ES-I3 (cell line): ENCODE measurements at regions not wholly inside any gene's neighbourhood (a gene's known extent, or its start where the extent isn't known, plus 50 kb on each side); places are given as distances from the start of the nearest gene placed in this dataset.
"Not testable (repeated sequence)": the region's sequence is repeated elsewhere in the genome, so short reads cannot be mapped to it uniquely, and the experiment has no call there.

Source experiments
- H3K36me3 ChIP-seq: 2 replicates; pipeline ENCODE4 v1.6.1; 2013; ENCODE audit warnings: mild to moderate bottlenecking, low read length, control low read depth, moderate library complexity; ENCODE audit not compliant: insufficient read depth
- H3K4me1 ChIP-seq: 2 replicates; pipeline ENCODE4 v1.6.1; 2013; ENCODE audit warnings: mild to moderate bottlenecking, control low read depth, low read length; ENCODE audit not compliant: insufficient read depth
- H3K9ac ChIP-seq: 2 replicates; pipeline ENCODE4 v1.6.1; 2013; ENCODE audit warnings: low read depth, mild to moderate bottlenecking, low read length, moderate library complexity
- H3K9me3 ChIP-seq: 2 replicates; pipeline ENCODE4 v1.6.1; 2013; ENCODE audit warnings: mild to moderate bottlenecking, low read length, moderate library complexity; ENCODE audit not compliant: control insufficient read depth, insufficient read depth

DNA sequence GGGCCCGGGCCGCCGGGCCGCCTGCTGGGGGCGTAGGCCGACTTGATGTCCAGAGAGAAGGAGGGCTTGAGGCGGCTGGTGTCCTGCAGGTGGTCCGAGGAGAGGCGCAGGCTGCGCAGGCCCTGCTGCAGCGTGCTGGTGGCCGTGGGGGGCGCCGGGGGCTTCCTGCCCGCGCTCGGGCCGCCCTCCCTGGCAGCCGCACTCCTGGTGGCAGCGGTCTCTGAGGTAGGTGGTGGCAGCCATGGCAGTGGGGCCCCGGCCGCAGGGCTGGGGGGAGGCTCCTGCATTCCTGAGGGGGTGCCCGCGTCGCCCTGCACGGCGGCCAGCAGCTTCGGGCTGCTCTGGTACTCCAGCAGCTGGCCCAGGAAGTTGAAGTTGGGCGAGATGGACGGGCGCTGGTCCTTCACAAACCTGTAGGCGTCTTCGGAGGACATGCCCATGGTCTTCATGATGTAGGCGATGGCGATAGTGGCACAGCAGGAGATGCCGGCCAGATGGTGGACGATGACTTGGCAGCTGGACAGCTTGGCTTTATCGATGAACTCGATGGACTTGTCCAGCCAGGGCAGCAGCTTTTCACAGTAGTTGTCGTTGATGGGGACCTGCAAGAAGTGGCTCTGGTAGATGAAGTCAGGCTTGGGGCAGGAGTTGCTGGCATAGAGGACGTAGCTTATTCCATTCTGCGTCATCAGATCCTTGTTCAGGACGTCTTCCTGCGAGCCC lies 136.1 kb upstream of the PTPN20 start:
- not testable (repeated sequence) for H3K4me1 ChIP-seq, H3K9me3 ChIP-seq, H3K36me3 ChIP-seq, H3K9ac ChIP-seq

DNA sequence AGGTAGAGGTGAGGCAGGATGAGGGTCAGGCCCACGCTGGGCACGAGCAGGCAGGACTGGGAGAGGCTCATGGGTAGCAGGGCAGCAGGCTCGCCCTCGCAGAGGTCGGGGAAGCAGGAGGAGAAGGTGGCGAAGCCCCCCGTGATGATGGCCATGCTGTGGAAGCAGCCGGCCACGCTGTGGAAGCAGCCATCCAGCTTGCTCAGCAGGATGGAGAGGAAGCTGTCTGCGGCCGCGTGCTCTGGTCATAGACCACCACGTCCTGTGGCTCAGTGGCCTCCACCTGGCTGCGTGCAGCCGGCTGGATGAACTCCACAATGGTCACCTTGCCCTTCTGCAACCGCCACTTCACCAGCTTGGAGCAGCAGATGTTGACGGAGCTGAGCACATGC lies 135.6 kb upstream of the PTPN20 start:
- H3K36me3 ChIP-seq, H3K9me3 ChIP-seq, H3K4me1 ChIP-seq, H3K9ac ChIP-seq: not testable (repeated sequence)

DNA sequence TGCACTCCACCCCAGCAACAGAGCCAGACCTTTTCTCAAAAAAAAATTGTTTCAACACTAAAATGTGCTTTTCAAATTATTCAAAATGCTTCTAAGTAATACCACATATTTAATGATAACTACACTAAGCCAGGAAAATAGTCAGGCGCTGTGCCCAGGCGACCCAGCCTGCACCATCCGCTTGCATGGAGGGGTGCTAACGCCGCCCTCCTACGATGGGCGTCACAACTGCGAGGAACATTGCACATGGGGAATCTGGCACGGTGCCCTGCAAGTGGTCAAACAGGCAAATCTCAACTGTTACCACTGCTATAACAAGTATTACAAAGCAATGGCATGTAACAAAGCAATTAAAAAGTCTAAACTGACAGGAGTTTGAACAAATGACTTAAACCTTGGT lies 131.7 kb upstream of the PTPN20 start:
- not testable (repeated sequence) for H3K9me3 ChIP-seq, H3K36me3 ChIP-seq, H3K4me1 ChIP-seq, H3K9ac ChIP-seq

DNA sequence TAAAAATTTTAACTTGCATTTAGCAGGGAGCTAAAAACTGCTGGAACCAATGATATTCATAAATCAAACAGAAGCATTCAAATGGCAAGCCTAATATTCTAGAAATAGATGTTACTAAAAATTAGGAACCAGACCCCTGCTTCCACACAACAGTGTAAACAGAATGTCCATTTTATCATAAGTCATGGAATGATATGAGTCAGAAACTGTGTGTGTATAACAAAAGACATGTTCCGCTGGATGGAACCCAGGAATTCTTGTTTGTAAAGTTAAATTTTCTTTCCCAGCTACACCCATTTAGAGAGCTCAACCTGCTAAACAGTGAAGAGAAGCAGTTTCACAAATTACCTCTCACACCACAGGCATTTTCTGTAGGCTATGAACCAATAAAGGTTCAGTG lies 131.1 kb upstream of the PTPN20 start:
- H3K9me3 ChIP-seq, H3K9ac ChIP-seq, H3K36me3 ChIP-seq, H3K4me1 ChIP-seq: not testable (repeated sequence)

DNA sequence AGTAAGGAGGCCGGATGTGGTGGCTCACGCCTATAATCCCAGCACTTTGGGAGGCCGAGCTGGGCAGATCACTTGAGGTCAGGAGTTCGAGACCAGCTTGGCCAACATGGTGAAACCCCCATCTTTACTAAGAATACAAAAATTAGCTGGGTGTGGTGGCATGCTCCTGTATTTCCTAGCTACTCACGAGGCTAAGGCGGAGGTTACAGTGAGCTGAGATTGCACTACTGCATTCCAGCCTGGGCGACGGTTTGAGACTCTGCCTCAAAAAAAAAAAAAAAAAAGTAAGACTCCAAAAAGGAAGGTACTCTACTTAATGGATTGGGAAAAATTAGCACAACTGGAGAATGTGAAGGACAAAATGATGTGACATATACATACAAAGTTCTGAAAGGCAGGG lies 130.2 kb upstream of the PTPN20 start:
- H3K9ac ChIP-seq, H3K9me3 ChIP-seq, H3K4me1 ChIP-seq, H3K36me3 ChIP-seq: not testable (repeated sequence)

DNA sequence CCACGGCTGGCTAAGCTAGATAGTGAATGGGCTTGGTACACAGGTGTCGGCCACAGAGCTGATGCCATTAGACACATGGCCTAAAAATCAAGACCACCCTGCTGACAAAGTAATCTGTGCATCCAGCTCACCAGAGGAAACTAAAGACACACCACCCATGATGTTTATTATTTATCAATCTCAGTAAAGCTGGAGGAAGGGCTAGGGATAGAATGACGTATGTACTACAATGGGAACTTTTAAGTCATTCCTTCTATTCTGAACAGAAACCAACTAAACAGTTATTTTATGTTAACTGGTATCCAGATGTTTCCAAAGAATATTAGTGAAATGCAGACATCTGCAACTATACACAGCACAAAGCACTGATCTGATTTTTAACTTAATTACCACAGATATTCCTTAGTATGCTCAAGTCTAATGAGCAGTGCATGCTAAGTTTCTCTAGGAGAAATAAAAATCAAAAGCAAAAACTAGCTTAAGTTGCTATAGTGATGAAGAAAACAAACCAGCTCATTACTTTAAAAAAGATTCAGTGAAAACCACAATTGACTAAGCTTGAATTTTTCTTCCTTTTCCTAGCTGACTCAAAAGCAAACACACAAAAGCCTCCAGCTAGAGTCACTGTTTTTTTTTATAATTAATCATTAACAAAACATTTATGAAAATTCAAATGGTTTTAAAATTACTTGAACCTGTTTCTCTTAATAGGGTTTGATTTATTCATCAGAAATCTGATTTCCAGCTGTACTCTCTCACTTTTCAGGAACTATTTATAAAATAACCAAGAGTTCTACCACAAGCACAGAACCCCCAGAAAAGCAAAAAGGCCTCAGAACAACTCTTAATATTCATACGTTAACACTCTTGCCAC lies 129.0 kb upstream of the PTPN20 start:
- not testable (repeated sequence) for H3K9me3 ChIP-seq, H3K4me1 ChIP-seq, H3K36me3 ChIP-seq, H3K9ac ChIP-seq

DNA sequence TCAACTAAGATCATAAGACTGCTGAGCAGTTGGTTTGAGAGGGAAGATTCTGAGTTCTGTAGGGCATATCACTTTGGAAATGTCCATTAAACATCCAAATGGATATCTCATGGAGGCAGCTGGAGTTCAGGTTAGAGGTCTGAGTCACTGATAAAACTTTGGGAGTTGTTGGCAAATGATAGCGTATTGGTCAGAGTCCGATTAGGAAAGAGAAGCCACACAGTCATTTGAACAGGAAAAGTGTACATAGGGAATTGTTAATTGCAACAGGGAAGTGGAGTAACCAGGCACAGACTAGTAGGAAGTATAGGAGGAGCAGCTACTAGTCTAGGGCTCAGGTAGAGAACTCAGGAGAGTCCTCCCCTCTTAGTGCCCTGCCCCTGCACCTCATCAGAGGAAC lies 126.6 kb upstream of the PTPN20 start:
- H3K9ac ChIP-seq, H3K9me3 ChIP-seq, H3K4me1 ChIP-seq, H3K36me3 ChIP-seq: not testable (repeated sequence)

DNA sequence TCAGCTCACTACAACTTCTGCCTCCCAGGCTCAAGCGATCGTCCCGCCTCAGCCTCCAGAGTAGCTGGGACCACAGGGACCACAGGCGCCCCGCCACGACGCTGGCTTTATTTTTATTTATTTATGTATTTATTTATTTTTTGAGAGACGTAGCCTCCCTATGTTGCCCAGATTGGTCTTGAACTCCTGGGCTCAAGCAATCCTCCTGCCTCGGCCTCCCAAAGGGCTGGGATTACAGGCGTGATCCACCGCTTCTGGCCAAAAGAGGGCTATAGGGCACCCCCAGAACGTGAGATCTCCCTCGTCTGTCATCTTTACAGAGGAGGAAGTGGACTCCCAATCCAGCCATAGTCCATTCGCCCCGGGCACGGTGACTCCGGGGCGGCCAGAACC lies 125.1 kb upstream of the PTPN20 start:
- H3K36me3 ChIP-seq, H3K4me1 ChIP-seq: not testable (repeated sequence)
- peak overlapping the region; percentile 37; the same call in 1 of the 2 replicates for H3K9ac ChIP-seq

DNA sequence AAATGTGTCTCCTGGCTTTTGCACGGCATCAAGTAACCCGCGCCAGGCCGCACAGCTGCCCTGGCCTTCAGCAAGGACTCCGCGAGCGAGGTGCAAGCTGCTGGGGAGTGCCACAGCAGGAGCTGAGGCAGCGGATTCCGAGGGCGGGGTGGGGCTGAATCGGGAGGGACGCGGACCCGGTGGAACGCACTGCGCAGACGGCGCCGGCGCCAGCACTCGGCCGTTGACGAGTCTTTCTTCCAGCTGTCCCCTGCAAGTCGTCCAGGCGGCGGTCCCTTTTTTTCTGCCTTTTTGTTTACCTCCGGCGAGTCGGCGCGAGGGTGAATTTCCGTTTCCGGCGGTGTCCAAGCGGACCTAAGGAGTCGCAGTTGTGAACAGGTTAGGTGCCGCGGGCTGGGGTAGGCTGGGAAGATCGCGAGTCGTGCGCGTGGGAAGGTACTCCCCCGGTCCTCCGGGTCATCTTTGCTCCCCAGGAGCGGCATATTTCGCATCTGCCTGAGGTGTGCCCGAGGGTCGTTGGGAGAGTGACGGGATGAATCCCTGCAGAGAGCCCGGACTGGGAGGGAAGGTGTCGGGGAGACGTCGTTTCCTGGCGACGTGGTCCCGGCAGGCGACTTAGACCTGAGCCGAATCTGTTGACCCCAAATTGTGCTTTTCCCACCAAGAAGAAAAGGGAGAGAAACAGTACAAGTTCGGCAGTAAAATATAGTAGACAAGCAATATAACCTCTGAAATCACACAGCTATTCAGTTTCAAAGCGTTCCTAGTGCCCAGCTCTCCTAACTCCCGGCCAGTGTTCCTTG lies 124.5 kb upstream of the PTPN20 start:
- H3K36me3 ChIP-seq, result not testable (repeated sequence)
- H3K9ac ChIP-seq, result peak overlapping the region; percentile 89

More for the DNA sequence above, 125.1 kb upstream of the PTPN20 start:
- H3K9me3 ChIP-seq, result not testable (repeated sequence)

DNA sequence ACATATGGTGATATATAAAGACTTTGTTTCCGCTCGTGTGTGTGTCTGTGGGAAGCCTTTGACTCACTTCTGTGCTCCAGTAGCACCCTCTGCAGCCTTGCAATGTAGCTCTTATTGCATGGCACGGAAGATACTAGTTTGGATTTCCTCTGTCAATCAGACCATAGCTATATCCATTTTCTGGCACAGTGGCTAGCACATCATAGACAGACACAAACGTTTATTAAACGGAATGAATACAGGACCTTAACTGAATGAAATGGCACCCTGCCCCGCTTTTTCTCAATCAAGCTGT lies 124.0 kb upstream of the PTPN20 start:
- H3K9ac ChIP-seq, result peak overlapping the region; percentile 89
- no peaks in the 10 kb centered on the region for H3K4me1 ChIP-seq
- no peaks in the 10 kb centered on the region for H3K36me3 ChIP-seq
- no peaks in the 10 kb centered on the region for H3K9me3 ChIP-seq

More for the DNA sequence above, 124.5 kb upstream of the PTPN20 start:
- not testable (repeated sequence) for H3K4me1 ChIP-seq, H3K9me3 ChIP-seq

DNA sequence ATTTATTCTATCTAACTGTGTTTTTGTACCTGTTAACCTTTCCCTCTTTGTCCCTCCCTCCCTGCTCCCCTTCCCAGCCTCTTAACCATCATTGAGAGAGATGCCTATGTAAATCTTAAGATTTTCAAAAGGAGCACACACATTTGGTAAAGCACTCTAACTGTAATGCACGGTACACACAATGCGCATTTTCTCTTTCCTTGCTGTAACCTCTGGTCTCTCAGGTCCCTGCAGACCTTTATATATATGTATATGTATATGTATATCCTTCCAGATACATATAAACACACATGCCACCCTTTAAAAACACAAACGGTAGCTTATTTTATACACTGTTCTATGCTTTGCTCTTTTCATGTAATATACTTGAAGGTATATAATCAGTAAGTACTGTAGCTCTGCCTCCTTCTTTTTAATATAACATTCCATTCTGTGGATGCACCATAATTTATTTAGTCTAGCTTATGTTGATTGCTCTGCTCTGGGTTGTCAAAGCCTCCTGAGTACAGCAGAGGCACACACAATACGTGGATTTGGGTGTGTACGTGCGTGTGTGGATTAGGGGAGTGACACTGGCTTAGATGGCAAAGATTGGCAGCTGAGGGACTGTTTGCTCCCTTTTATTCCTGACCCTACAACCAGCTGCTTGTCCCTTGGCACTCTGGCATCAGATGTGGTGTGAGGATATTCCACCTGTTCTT lies 118.4 kb upstream of the PTPN20 start:
- not testable (repeated sequence) for H3K9me3 ChIP-seq

DNA sequence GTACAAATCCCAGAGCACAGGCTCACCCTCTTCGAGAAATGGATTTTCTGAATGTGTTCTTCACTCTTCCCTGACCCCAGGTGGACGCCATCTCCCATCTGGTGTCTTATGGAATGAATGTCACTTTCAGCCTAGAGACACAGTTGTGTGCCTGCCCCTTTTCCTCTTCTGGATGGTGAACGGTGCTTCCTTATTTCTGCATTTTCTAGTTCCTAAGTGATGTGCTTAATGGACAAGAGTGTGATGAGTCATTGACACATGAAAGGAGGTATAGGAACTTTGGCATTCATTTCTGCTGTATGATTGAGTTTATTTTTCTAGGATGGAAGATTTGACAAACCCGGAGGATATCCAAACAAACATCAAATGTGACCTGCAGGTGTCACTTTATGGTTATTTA lies 114.9 kb upstream of the PTPN20 start:
- H3K4me1 ChIP-seq, H3K36me3 ChIP-seq, H3K9me3 ChIP-seq, H3K9ac ChIP-seq: not testable (repeated sequence)

More for the DNA sequence above, 118.4 kb upstream of the PTPN20 start:
- not testable (repeated sequence) for H3K9ac ChIP-seq, H3K4me1 ChIP-seq, H3K36me3 ChIP-seq

DNA sequence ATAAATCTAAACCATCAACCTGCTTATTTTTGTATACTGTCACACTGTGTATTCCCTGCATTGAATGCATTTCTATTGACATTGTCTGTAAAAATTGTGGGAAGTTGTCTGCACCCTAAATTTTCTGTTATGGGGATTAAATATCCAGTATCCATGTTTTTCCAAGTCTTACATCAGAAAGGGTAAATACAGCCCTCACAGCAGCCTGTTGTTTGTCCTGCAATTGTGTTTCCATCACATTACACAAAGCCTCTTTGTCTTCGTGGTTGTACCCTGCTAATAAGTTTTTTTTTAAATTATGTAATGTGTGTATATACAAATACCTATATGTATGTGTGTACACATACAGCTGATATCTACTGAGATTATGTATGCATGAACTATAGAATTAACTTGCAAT lies 109.2 kb upstream of the PTPN20 start:
- H3K9me3 ChIP-seq, H3K9ac ChIP-seq, H3K4me1 ChIP-seq, H3K36me3 ChIP-seq: not testable (repeated sequence)

DNA sequence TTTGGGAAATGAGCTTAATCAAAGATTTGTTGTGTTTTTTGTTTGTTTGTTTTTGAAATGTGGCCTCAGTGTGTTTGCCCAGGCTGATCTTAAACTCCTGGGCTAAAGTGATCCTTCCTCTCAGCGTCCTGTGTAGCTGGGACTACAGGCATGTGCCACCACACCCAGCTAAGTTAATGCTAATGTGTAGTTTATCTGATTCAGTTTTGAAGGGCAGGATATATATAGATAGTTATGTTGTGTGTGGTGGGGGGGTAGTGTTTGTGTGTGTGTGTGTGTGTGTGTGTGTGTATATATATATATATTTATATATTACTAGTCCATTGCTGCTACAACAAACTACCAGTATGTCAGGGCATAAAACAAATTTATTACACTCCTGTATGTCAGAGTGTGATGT lies 108.1 kb upstream of the PTPN20 start:
- not testable (repeated sequence) for H3K4me1 ChIP-seq, H3K36me3 ChIP-seq, H3K9me3 ChIP-seq, H3K9ac ChIP-seq
